ENCODE measurements at regions not wholly inside any gene's neighbourhood (a gene's known extent, or its start where the extent isn't known, plus 50 kb on each side); places are given as distances from the start of the nearest gene placed in this dataset.

- TF ChIP-seq RBFOX2 (IDR thresholded peaks at IDR 0.05; ENCODE audit: low read depth, low read length) (no peak), CC2D1A (IDR thresholded peaks at IDR 0.05) (no peak), BACH1 (tag; IDR thresholded peaks at IDR 0.05) (no peak), RUNX1 (IDR thresholded peaks at IDR 0.05; ENCODE audit: low read depth) (no peak), ZMIZ1 (IDR thresholded peaks at IDR 0.05; ENCODE audit: low read depth in 2 of 2, low read length in 2 of 2) (no peak), ZBTB8A (IDR thresholded peaks at IDR 0.05; ENCODE audit: partially characterized antibody) (no peak), ZKSCAN1 (IDR thresholded peaks at IDR 0.05; ENCODE audit: low read depth, low read length) (no peak)
- TF ChIP-seq, protein P1, sequence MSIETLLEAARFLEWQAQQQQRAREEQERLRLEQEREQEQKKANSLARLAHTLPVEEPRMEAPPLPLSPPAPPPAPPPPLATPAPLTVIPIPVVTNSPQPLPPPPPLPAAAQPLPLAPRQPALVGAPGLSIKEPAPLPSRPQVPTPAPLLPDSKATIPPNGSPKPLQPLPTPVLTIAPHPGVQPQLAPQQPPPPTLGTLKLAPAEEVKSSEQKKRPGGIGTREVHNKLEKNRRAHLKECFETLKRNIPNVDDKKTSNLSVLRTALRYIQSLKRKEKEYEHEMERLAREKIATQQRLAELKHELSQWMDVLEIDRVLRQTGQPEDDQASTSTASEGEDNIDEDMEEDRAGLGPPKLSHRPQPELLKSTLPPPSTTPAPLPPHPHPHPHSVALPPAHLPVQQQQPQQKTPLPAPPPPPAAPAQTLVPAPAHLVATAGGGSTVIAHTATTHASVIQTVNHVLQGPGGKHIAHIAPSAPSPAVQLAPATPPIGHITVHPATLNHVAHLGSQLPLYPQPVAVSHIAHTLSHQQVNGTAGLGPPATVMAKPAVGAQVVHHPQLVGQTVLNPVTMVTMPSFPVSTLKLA (conservative IDR thresholded peaks at IDR 0.05) = no peak
These were observed 284.9 kb upstream of the CNTNAP2 start (continued) for GRCh38 chr7:145831616-145832206.

All from K562 (cell line).